HL-60 (cell line): ENCODE measurements at regions not wholly inside any gene's neighbourhood (a gene's known extent, or its start where the extent isn't known, plus 50 kb on each side); places are given as distances from the start of the nearest gene placed in this dataset.

Experiments used
- POLR2AphosphoS5 ChIP-seq: IDR thresholded peaks from 2 replicates; pipeline ENCODE4 v1.6.1; 2012; ENCODE audit warnings: low read depth
- SPI1 ChIP-seq: IDR thresholded peaks from 2 replicates; pipeline ENCODE4 v1.6.1; 2012; ENCODE audit warnings: low read depth, mild to moderate bottlenecking, borderline replicate concordance
- TF ChIP-seq, protein P1 (sequence below): IDR thresholded peaks from 2 replicates; pipeline ENCODE4 v1.6.1; 2012; ENCODE audit warnings: low read depth; ENCODE audit not compliant: insufficient replicate concordance

DNA sequence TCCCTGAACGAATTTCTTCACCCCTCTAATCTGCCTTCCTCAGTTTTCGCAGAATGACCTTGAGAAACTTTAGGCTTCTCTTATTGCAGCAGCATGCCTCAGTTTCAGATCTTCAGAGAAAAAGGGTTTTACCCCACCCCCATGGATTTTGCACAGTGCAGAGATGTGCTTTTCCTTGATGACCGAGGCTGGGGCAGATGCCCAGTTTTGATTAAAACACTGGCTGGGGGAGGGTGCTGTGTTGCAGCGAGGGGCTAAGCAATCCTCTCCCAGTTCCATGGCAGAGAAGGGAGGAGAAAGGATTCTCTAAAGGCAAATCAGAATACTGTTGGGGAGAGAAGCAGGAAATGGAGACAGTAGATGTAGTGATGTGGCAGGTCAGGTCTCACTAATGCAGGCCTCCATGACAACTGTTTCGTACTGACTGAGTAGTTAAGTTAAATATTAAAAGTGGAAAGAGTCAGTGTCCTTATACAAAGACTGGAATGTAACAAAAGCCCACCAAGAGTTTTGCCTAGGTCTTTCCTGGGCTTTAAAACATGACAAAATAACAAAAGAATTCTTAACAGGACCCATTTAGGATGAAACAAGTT, 50.8 kb upstream of the PDZD8 start:
- TF ChIP-seq, protein P1, sequence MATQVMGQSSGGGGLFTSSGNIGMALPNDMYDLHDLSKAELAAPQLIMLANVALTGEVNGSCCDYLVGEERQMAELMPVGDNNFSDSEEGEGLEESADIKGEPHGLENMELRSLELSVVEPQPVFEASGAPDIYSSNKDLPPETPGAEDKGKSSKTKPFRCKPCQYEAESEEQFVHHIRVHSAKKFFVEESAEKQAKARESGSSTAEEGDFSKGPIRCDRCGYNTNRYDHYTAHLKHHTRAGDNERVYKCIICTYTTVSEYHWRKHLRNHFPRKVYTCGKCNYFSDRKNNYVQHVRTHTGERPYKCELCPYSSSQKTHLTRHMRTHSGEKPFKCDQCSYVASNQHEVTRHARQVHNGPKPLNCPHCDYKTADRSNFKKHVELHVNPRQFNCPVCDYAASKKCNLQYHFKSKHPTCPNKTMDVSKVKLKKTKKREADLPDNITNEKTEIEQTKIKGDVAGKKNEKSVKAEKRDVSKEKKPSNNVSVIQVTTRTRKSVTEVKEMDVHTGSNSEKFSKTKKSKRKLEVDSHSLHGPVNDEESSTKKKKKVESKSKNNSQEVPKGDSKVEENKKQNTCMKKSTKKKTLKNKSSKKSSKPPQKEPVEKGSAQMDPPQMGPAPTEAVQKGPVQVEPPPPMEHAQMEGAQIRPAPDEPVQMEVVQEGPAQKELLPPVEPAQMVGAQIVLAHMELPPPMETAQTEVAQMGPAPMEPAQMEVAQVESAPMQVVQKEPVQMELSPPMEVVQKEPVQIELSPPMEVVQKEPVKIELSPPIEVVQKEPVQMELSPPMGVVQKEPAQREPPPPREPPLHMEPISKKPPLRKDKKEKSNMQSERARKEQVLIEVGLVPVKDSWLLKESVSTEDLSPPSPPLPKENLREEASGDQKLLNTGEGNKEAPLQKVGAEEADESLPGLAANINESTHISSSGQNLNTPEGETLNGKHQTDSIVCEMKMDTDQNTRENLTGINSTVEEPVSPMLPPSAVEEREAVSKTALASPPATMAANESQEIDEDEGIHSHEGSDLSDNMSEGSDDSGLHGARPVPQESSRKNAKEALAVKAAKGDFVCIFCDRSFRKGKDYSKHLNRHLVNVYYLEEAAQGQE: no peak
- TF ChIP-seq POLR2AphosphoS5: no peak
- TF ChIP-seq SPI1: no peak
